SK-N-MC (cell line): ENCODE measurements at regions not wholly inside any gene's neighbourhood (a gene's known extent, or its start where the extent isn't known, plus 50 kb on each side); places are given as distances from the start of the nearest gene placed in this dataset.

Source experiments
- EZH2 ChIP-seq: fragments of 200-600 bp; sonication (generic); IDR thresholded peaks from one replicate; pipeline ENCODE4 v1.6.1; 2017; ENCODE audit warnings: antibody characterized with exemption
- POLR2AphosphoS5 ChIP-seq: IDR thresholded peaks from 2 replicates; pipeline ENCODE4 v1.6.1; 2012; ENCODE audit warnings: mild to moderate bottlenecking, low read depth, low read length, borderline replicate concordance

GRCh38 chr12:80018119-80018518 is 81.2 kb upstream of the OTOGL start:
- TF ChIP-seq POLR2AphosphoS5 = no peak
- no peak for TF ChIP-seq EZH2
